A673 (cell line): ENCODE measurements at regions not wholly inside any gene's neighbourhood (a gene's known extent, or its start where the extent isn't known, plus 50 kb on each side); places are given as distances from the start of the nearest gene placed in this dataset.

Experiments
- EZH2 ChIP-seq: fragments of 200-600 bp; sonication (generic); IDR thresholded peaks from 2 replicates; pipeline ENCODE4 v1.6.1; 2017; ENCODE audit warnings: borderline replicate concordance, low read depth, mild to moderate bottlenecking, mixed read lengths, antibody characterized with exemption, low read length; ENCODE audit not compliant: poor library complexity, severe bottlenecking
- TF ChIP-seq, protein P1 (sequence below): fragments of 300-800, 200-600 bp; sonication (generic); conservative IDR thresholded peaks from 2 replicates; pipeline ENCODE4 v1.5.1; 2017; ENCODE audit warnings: low read depth, mild to moderate bottlenecking, antibody characterized with exemption, low read length, moderate library complexity, mixed read lengths

DNA sequence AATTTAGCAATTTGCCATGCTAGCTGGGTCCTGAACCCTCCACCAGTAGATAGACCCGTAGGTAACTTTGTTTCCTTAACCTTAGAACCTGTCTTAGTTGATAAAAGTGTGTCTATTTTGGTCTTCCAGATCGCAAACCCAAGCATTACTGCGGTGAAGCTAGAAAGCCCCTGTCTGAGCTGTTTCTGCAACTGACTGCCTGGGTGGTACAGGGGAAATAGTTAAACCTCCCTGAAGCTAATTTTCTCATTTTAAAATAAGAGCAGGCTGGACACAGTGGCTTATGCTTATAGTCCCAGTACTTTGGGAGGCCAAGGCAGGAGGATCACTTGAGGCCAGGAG lies 67.9 kb upstream of the EPCAM start:
- TF ChIP-seq, protein P1, sequence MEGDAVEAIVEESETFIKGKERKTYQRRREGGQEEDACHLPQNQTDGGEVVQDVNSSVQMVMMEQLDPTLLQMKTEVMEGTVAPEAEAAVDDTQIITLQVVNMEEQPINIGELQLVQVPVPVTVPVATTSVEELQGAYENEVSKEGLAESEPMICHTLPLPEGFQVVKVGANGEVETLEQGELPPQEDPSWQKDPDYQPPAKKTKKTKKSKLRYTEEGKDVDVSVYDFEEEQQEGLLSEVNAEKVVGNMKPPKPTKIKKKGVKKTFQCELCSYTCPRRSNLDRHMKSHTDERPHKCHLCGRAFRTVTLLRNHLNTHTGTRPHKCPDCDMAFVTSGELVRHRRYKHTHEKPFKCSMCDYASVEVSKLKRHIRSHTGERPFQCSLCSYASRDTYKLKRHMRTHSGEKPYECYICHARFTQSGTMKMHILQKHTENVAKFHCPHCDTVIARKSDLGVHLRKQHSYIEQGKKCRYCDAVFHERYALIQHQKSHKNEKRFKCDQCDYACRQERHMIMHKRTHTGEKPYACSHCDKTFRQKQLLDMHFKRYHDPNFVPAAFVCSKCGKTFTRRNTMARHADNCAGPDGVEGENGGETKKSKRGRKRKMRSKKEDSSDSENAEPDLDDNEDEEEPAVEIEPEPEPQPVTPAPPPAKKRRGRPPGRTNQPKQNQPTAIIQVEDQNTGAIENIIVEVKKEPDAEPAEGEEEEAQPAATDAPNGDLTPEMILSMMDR, result no peak
- no peak for TF ChIP-seq EZH2
